Left ventricle myocardium inferior (tissue), 1 donor: ENCODE measurements at regions not wholly inside any gene's neighbourhood (a gene's known extent, or its start where the extent isn't known, plus 50 kb on each side); places are given as distances from the start of the nearest gene placed in this dataset.

ENCODE experiments used
- DNase-seq: peaks from one replicate; pipeline ENCODE4 v3.0.0-alpha.2; 2020
- H3K27ac ChIP-seq: fragments of 200-600 bp; replicated peaks from 2 replicates; pipeline ENCODE4 v1.8.0; 2021
- H3K27me3 ChIP-seq: fragments of 200-600 bp; 2 replicates; pipeline ENCODE4 v1.8.0; 2021; ENCODE audit warnings: low read depth
- H3K36me3 ChIP-seq: fragments of 200-600 bp; 2 replicates; pipeline ENCODE4 v1.8.0; 2021
- H3K4me1 ChIP-seq: fragments of 200-600 bp; 2 replicates; pipeline ENCODE4 v1.8.0; 2021
- H3K4me3 ChIP-seq: fragments of 200-600 bp; 2 replicates; pipeline ENCODE4 v1.8.0; 2021; ENCODE audit warnings: mild to moderate bottlenecking, moderate library complexity
- H3K9me3 ChIP-seq: fragments of 200-600 bp; replicated peaks from 2 replicates; pipeline ENCODE4 v1.8.0; 2021
- CTCF ChIP-seq: fragments of 200-600 bp; IDR thresholded peaks from 2 replicates; pipeline ENCODE4 v1.8.0; 2021; ENCODE audit warnings: antibody characterized with exemption, mild to moderate bottlenecking, borderline replicate concordance
- intact Hi-C: fragments of 100-400 bp; cut with micrococcal nuclease; formaldehyde crosslinking; loops from one replicate; pipeline ENCODE4 v1.11.0; 2022
- donor health status: DM: no; HTN: yes; CAD: no; lungs with severe emphysema.

GRCh38 chr4:177853229-177853628, 411.0 kb upstream of the AGA start:
- no peaks in the 10 kb centered on the region for H3K4me1 ChIP-seq
- H3K4me3 ChIP-seq: no peak overlapping the region
- no peak overlapping the region for H3K27ac ChIP-seq
- TF ChIP-seq CTCF: no peak
- H3K27me3 ChIP-seq: no peaks in the 10 kb centered on the region
- H3K36me3 ChIP-seq: no peaks in the 10 kb centered on the region
- DNase-seq: no peak
- peaks cover 13% of the 10 kb centered on the region for H3K9me3 ChIP-seq
- intact Hi-C loops: no loop called here

- no peaks in the 10 kb centered on the region for H3K9me3 ChIP-seq
- no peak for TF ChIP-seq CTCF
- no peak for DNase-seq
- no peaks in the 10 kb centered on the region for H3K4me1 ChIP-seq
- intact Hi-C loops: no loop called here
- no peak overlapping the region for H3K27ac ChIP-seq
- no peak overlapping the region for H3K4me3 ChIP-seq
- no peaks in the 10 kb centered on the region for H3K27me3 ChIP-seq
- H3K36me3 ChIP-seq: no peaks in the 10 kb centered on the region
These were observed 413.4 kb upstream of the AGA start for GRCh38 chr4:177855507-177856197.

- DNase-seq: no peak
- Histone ChIP-seq H3K4me3 (no peak overlapping the region), H3K27me3 (no peaks in the 10 kb centered on the region), H3K36me3 (no peaks in the 10 kb centered on the region), H3K4me1 (no peaks in the 10 kb centered on the region), H3K27ac (no peak overlapping the region), H3K9me3 (no peaks in the 10 kb centered on the region)
- intact Hi-C loops: no loop called here
- no peak for TF ChIP-seq CTCF
These were observed 417.9 kb upstream of the AGA start for GRCh38 chr4:177860171-177860570.

GRCh38 chr4:177861551-177862094, 419.4 kb upstream of the AGA start:
- Histone ChIP-seq H3K9me3 (no peaks in the 10 kb centered on the region), H3K4me3 (no peak overlapping the region), H3K4me1 (no peaks in the 10 kb centered on the region), H3K27me3 (no peaks in the 10 kb centered on the region), H3K36me3 (no peaks in the 10 kb centered on the region), H3K27ac (no peak overlapping the region)
- DNase-seq: no peak
- TF ChIP-seq CTCF: no peak
- intact Hi-C loops: no loop called here

GRCh38 chr4:177862541-177863176, 420.4 kb upstream of the AGA start:
- H3K36me3 ChIP-seq: no peaks in the 10 kb centered on the region
- no peak for TF ChIP-seq CTCF
- intact Hi-C loops: no loop called here
- no peak overlapping the region for H3K4me3 ChIP-seq
- H3K27ac ChIP-seq: no peak overlapping the region
- H3K9me3 ChIP-seq: no peaks in the 10 kb centered on the region
- no peaks in the 10 kb centered on the region for H3K27me3 ChIP-seq
- H3K4me1 ChIP-seq: no peaks in the 10 kb centered on the region
- DNase-seq: peak; percentile 17
